ENCODE measurements at regions not wholly inside any gene's neighbourhood (a gene's known extent, or its start where the extent isn't known, plus 50 kb on each side); places are given as distances from the start of the nearest gene placed in this dataset.

DNA sequence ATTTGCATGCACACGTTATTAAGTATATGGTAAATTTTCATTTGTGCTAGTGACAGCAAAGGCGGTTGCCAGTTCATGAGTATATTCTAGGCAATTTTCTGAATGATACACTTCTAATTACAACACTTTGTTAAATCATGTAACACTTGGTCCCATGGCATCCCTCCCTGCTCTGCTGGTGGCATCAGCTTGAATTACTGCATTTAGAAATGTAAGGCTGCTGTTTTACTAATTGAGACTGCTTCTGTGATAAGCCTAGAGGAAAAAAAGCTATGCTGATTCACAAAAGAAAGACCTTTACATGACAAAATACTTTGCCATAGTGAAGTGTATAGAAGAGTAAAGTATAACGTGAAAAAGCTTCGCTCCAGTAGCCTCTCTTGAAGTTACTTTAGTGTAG lies 636.1 kb downstream of the KCNH5 start:
- H3K27ac Mint-ChIP-seq (ENCODE audit: unreplicated experiment): no peak overlapping the region
- DNase-seq (ENCODE audit: extremely low spot score, unreplicated experiment): no peak
- no peak overlapping the region for H3K4me3 Mint-ChIP-seq (ENCODE audit: unreplicated experiment)
- no peaks in the 10 kb centered on the region for H3K4me1 Mint-ChIP-seq (ENCODE audit: unreplicated experiment)
- H3K9me3 Mint-ChIP-seq (ENCODE audit: unreplicated experiment): no peaks in the 10 kb centered on the region
- H3K27me3 Mint-ChIP-seq (ENCODE audit: unreplicated experiment): peaks cover 17% of the 10 kb centered on the region
- TF ChIP-seq, protein P1, sequence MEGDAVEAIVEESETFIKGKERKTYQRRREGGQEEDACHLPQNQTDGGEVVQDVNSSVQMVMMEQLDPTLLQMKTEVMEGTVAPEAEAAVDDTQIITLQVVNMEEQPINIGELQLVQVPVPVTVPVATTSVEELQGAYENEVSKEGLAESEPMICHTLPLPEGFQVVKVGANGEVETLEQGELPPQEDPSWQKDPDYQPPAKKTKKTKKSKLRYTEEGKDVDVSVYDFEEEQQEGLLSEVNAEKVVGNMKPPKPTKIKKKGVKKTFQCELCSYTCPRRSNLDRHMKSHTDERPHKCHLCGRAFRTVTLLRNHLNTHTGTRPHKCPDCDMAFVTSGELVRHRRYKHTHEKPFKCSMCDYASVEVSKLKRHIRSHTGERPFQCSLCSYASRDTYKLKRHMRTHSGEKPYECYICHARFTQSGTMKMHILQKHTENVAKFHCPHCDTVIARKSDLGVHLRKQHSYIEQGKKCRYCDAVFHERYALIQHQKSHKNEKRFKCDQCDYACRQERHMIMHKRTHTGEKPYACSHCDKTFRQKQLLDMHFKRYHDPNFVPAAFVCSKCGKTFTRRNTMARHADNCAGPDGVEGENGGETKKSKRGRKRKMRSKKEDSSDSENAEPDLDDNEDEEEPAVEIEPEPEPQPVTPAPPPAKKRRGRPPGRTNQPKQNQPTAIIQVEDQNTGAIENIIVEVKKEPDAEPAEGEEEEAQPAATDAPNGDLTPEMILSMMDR (IDR thresholded peaks at IDR 0.05): no peak
- H3K36me3 Mint-ChIP-seq (ENCODE audit: unreplicated experiment): no peaks in the 10 kb centered on the region

DNA sequence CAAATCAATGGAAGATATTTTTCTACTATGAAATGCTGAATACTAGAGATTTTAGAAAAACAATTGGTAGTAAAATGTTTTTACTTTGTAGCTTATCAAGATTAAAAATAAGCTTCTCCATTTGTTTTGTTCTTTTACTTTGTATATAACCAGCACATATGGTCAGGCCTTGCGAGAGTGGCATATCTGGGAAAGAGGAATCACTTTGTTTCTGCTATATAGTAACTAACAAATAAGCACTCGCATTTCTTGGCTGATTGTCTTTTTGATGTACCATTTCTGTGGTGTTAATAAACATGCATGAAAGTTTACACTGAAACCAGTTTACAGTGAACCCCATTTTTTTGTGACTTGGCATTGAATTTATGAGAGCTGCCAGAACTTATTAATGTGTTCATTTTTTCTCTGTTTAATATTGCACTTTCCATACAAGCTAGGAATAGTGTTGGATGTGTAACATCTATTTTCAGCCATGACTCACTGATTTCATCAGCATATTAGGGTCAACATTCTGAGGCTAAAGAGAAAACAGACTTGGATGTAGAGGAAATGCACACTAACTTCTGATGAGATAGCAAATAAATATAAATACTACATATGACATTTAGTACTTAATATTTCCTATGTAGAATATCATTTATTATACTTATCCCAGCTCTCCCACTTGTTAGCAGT lies 635.5 kb downstream of the KCNH5 start:
- no peak overlapping the region for H3K27ac Mint-ChIP-seq (ENCODE audit: unreplicated experiment)
- no peaks in the 10 kb centered on the region for H3K9me3 Mint-ChIP-seq (ENCODE audit: unreplicated experiment)
- H3K27me3 Mint-ChIP-seq (ENCODE audit: unreplicated experiment): peaks cover 19% of the 10 kb centered on the region
- H3K36me3 Mint-ChIP-seq (ENCODE audit: unreplicated experiment): no peaks in the 10 kb centered on the region
- H3K4me3 Mint-ChIP-seq (ENCODE audit: unreplicated experiment): no peak overlapping the region
- DNase-seq (ENCODE audit: extremely low spot score, unreplicated experiment): no peak
- TF ChIP-seq, protein P1 (IDR thresholded peaks at IDR 0.05): no peak
- H3K4me1 Mint-ChIP-seq (ENCODE audit: unreplicated experiment): no peaks in the 10 kb centered on the region

DNA sequence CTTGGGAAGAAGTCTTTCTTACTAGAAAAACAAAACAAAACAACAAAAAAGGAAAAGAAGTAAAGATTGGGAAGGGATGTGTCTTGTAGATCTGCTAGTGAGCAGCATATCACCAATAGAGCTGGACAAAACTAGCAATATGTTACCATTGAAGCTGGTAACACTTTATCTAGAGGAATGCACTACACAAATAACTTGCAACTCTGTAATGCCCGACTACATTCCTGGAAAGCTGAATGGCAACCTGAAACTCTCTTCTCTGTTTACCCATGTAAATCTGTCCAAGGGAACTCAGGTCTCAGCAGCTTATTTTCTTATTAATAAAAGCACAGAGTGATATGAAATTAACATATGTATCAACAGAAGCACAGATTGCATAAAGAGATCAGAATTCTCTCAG lies 624.4 kb downstream of the KCNH5 start:
- TF ChIP-seq, protein P1 (IDR thresholded peaks at IDR 0.05): no peak
- no peak overlapping the region for H3K4me3 Mint-ChIP-seq (ENCODE audit: unreplicated experiment)

DNA sequence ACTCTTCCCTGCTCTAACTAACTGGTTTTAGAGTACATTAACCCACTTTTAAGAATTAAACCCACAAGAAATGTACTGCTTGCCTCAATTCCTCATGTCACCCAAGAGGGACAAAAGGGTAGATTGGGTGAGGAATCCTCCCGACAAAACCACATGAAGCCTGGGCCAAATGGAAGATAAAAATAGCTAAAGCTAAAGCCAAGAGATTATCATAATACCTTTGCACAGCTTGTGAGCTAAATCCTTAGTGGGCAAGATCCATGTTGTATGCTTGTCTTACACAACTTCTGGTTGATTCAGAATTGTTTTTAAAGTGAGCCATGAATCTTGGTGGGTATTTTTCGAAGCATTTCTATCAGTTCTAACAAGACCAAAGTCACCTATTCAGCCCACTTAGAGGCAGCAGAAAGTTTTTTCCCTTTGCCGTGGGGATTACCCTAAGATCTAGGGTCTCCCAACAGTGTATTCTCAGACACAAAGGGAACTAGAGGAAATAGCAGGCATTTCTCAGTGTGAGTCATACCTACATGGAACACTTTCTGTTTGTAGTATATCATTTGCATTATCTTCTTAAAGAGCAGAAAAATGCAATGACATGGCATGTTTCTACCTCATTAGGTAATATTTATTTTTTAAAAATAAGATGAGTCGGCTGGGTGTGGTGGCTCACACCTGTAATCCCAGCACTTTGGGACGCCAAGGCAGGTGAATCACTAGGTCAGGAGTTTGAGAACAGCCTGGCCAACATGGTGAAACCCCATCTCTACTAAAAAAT lies 616.6 kb downstream of the KCNH5 start:
- Mint-ChIP-seq H3K27ac (ENCODE audit: unreplicated experiment) (peak overlapping the region; percentile 25), H3K9me3 (ENCODE audit: unreplicated experiment) (peaks cover 39% of the 10 kb centered on the region), H3K4me1 (ENCODE audit: unreplicated experiment) (peaks cover 11% of the 10 kb centered on the region), H3K4me3 (ENCODE audit: unreplicated experiment) (no peak overlapping the region), H3K27me3 (ENCODE audit: unreplicated experiment) (no peaks in the 10 kb centered on the region), H3K36me3 (ENCODE audit: unreplicated experiment) (no peaks in the 10 kb centered on the region)
- no peak for DNase-seq (ENCODE audit: extremely low spot score, unreplicated experiment)
- TF ChIP-seq, protein P1 (IDR thresholded peaks at IDR 0.05): no peak

More for the DNA sequence above, 624.4 kb downstream of the KCNH5 start:
- Mint-ChIP-seq H3K27ac (ENCODE audit: unreplicated experiment) (no peak overlapping the region), H3K27me3 (ENCODE audit: unreplicated experiment) (peaks cover 7% of the 10 kb centered on the region), H3K9me3 (ENCODE audit: unreplicated experiment) (peaks cover 4% of the 10 kb centered on the region), H3K36me3 (ENCODE audit: unreplicated experiment) (no peaks in the 10 kb centered on the region), H3K4me1 (ENCODE audit: unreplicated experiment) (no peaks in the 10 kb centered on the region)
- no peak for DNase-seq (ENCODE audit: extremely low spot score, unreplicated experiment)

DNA sequence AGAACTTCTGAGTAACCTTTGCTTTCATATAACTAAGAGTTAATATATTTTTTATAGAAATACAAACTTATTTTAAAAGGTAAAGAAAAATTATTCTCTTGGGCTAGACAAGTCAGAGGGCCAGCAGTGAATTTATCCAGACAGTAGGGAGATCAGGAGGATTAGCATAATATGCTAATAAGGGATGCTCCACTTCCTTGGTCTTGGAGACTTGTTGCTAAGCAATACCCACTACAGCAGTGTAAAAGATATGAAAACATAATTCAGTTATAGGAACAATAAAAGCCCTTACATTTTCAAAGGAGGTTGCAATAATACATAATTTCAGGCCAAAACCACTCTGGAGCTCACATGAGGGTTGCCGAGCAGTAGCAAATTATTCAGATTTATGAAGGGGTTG lies 615.6 kb downstream of the KCNH5 start:
- Mint-ChIP-seq H3K9me3 (ENCODE audit: unreplicated experiment) (peaks cover 40% of the 10 kb centered on the region), H3K4me1 (ENCODE audit: unreplicated experiment) (peaks cover 11% of the 10 kb centered on the region), H3K4me3 (ENCODE audit: unreplicated experiment) (no peak overlapping the region), H3K27ac (ENCODE audit: unreplicated experiment) (no peak overlapping the region), H3K36me3 (ENCODE audit: unreplicated experiment) (no peaks in the 10 kb centered on the region), H3K27me3 (ENCODE audit: unreplicated experiment) (no peaks in the 10 kb centered on the region)
- TF ChIP-seq, protein P1 (IDR thresholded peaks at IDR 0.05): no peak
- DNase-seq (ENCODE audit: extremely low spot score, unreplicated experiment): no peak
